ENCODE measurements at regions not wholly inside any gene's neighbourhood (a gene's known extent, or its start where the extent isn't known, plus 50 kb on each side); places are given as distances from the start of the nearest gene placed in this dataset.

- H3K9me3 ChIP-seq: no peaks in the 10 kb centered on the region
- peak in 2 of 3 donors; percentile 67 to 78 for DNase-seq
- H3K4me3 ChIP-seq: no peak overlapping the region
- no peaks in the 10 kb centered on the region for H3K4me1 ChIP-seq
- H3K27me3 ChIP-seq: no peaks in the 10 kb centered on the region
- TF ChIP-seq POLR2A (IDR thresholded peaks at IDR 0.05) (no peak), CTCF (IDR thresholded peaks at IDR 0.05) (peak in 5 of 6 experiments; percentile 6 to 69 (median 58))
- no peaks in the 10 kb centered on the region for H3K36me3 ChIP-seq
- no peak overlapping the region for H3K27ac ChIP-seq
Observed at GRCh38 chr12:127677537-127678131, 589.3 kb upstream of the TMEM132C start.

GRCh38 chr12:127678945-127679344 is 588.0 kb upstream of the TMEM132C start:
- H3K27me3 ChIP-seq: no peaks in the 10 kb centered on the region
- no peaks in the 10 kb centered on the region for H3K36me3 ChIP-seq
- H3K9me3 ChIP-seq: no peaks in the 10 kb centered on the region
- no peak overlapping the region for H3K27ac ChIP-seq
- H3K4me3 ChIP-seq: no peak overlapping the region
- DNase-seq: no peak
- H3K4me1 ChIP-seq: no peaks in the 10 kb centered on the region
- TF ChIP-seq CTCF (IDR thresholded peaks at IDR 0.05): no peak
- no peak for TF ChIP-seq POLR2A (IDR thresholded peaks at IDR 0.05)

- Histone ChIP-seq H3K9me3 (no peaks in the 10 kb centered on the region), H3K27me3 (no peaks in the 10 kb centered on the region), H3K36me3 (no peaks in the 10 kb centered on the region), H3K4me1 (no peaks in the 10 kb centered on the region), H3K27ac (no peak overlapping the region), H3K4me3 (no peak overlapping the region)
- TF ChIP-seq POLR2A (IDR thresholded peaks at IDR 0.05): no peak
- no peak for TF ChIP-seq CTCF (IDR thresholded peaks at IDR 0.05)
- no peak for DNase-seq
Observed at GRCh38 chr12:127680516-127680915, 586.5 kb upstream of the TMEM132C start.

- Histone ChIP-seq H3K4me3 (no peak overlapping the region), H3K27ac (no peak overlapping the region), H3K9me3 (no peaks in the 10 kb centered on the region), H3K4me1 (no peaks in the 10 kb centered on the region), H3K36me3 (no peaks in the 10 kb centered on the region), H3K27me3 (no peaks in the 10 kb centered on the region)
- TF ChIP-seq CTCF (IDR thresholded peaks at IDR 0.05) (no peak), POLR2A (IDR thresholded peaks at IDR 0.05) (no peak)
- DNase-seq: no peak
Observed at GRCh38 chr12:127681151-127681754, 585.7 kb upstream of the TMEM132C start.

- H3K9me3 ChIP-seq: no peaks in the 10 kb centered on the region
- no peak for DNase-seq
- no peaks in the 10 kb centered on the region for H3K27me3 ChIP-seq
- no peaks in the 10 kb centered on the region for H3K36me3 ChIP-seq
- no peak overlapping the region for H3K4me3 ChIP-seq
- TF ChIP-seq CTCF (IDR thresholded peaks at IDR 0.05) (no peak), POLR2A (IDR thresholded peaks at IDR 0.05) (no peak)
- H3K4me1 ChIP-seq: no peaks in the 10 kb centered on the region
- H3K27ac ChIP-seq: no peak overlapping the region
Observed at GRCh38 chr12:127685491-127685890, 581.5 kb upstream of the TMEM132C start.
